ENCODE measurements at regions not wholly inside any gene's neighbourhood (a gene's known extent, or its start where the extent isn't known, plus 50 kb on each side); places are given as distances from the start of the nearest gene placed in this dataset.
"Not testable (repeated sequence)": the region's sequence is repeated elsewhere in the genome, so short reads cannot be mapped to it uniquely, and the experiment has no call there.

- no peak for DNase-seq
These were observed 232.5 kb upstream of the ASCC3 start for GRCh38 chr6:101113468-101114260.

DNA sequence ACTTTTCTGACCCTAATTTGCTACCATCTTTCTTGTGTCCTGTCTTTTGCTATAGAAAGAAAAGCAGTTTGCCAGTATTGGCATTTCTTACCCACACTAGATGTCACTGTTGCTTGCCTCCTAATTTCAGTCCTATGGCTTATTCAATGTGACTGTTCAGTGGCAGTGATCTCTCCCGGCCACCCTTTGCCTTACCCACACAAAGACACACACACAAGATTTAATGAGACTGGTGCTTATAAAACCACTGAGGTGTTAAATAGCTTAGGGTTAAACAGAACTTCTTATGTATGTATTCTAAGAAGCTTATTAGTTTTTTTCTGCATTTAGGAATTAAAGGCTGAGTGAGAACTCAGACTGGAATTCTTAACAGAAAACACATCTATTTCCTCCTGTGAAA lies 233.6 kb upstream of the ASCC3 start:
- peak in 2 of 14 donors; percentile 1 to 77 for DNase-seq

DNA sequence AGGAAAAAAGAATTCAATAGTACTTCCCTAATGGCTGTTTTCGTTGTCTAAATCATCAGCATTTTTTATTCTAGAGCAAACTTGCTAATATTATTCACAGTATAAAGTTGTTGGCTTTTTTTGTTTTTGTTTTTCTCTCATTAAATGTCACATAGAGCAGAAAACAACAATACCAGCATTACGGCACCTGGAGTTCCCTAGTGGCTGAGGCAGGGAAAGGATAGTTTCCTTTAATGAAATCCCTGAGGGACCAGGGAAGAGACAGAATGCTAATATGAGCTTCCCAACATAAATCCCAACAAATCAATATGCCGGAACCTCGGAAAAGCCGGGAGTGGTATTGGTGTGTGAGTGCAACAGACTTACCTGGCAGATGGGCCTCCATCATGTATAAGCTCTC lies 235.2 kb upstream of the ASCC3 start:
- no peak for DNase-seq

DNA sequence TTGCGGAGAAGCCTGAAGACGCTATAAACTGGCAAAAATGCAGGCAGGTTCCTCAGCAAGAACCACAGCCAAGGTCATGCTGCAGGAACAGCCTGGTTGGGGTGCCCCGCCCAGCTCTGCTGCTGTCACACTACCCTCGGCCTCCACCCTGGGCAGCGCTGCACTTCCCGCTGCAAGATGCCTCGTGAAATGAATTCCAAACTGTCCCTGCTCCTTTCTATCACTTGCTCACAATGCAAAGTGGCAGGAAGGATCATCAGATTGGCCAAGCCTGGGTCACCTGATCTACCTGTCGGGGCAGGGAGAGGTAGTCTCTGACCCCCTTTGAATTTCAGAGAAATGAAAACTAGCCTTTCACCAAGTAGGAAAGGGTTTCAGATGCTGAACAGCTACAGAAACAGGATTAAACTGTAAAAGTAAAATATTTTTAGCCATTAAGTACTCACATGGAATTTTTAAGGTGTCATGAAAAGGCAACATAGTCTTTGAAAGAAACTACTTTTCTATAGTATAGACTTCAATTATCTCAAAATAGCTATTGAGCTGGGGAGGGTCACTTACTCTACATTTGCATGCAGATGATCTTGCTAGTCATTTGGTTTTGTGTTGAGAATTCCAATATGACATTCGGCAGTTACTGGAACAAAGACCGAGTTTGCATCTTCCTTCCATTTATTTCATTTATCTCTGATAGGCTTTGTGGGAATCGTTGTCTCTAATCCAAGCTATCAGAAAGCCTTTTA lies 236.4 kb upstream of the ASCC3 start:
- DNase-seq, result peak in 2 of 14 donors; percentile 28 to 89

DNA sequence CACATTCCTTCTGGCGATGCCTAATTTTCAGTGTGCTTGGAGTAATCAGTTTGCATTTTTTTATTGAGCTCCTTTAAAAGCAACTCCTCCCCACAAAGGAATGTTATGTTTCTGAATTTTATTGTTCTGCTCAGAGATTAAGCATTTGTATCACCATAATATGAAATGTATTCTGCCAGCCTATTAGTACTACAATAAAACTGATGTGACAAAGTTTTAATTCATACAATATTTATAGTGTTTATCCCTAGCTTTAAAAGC lies 236.9 kb upstream of the ASCC3 start:
- DNase-seq, result no peak

GRCh38 chr6:101120747-101121146 lies 239.6 kb upstream of the ASCC3 start:
- no peak for DNase-seq

- no peak for DNase-seq
These were observed 244.3 kb upstream of the ASCC3 start for GRCh38 chr6:101125380-101125971.

GRCh38 chr6:101126501-101126900 lies 245.4 kb upstream of the ASCC3 start:
- DNase-seq, result peak in 1 of 14 donors; percentile 92

GRCh38 chr6:101129851-101130250 lies 248.7 kb upstream of the ASCC3 start:
- no peak for DNase-seq

DNA sequence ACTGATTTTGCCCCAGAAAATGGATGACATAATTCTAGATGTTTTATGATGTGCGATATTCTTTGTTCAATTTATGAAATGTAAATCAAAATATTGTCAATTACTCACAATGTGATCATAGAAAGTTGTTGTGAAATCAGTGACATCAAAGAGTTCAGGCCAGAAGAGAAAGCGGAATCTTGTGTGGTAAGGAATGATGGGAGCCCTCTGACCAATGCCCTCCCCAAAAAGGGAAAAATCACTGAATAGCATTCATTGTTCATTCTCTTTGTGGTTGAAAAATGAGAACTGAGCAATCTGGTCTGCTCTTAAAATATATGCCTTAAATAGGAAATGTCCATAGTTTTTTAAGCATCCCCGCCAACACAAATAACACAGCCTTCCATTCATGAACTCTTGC lies 247.1 kb upstream of the GRIK2 start:
- DNase-seq, result no peak

DNA sequence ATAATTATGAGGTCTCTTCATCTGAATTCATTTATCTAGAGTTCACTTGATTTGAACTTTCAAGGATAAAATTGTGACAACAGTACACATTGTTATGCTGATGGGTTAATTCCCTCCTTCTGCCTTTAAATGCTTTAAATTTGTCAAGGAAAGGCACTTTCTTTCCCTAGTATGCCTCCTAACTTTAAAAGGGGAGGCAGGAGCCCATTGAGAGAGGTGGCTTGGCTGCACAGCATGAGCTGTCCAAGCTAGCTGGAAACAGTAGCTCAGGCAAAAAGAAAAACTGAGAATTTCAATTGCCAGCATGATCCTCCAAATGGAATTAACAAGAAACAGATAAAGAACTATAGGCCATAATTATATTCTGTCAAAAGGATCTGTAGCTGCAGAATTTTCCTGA lies 243.3 kb upstream of the GRIK2 start:
- peak in 1 of 14 donors; percentile 37 for DNase-seq

GRCh38 chr6:101157638-101158037 lies 235.9 kb upstream of the GRIK2 start:
- not testable (repeated sequence) for DNase-seq

DNA sequence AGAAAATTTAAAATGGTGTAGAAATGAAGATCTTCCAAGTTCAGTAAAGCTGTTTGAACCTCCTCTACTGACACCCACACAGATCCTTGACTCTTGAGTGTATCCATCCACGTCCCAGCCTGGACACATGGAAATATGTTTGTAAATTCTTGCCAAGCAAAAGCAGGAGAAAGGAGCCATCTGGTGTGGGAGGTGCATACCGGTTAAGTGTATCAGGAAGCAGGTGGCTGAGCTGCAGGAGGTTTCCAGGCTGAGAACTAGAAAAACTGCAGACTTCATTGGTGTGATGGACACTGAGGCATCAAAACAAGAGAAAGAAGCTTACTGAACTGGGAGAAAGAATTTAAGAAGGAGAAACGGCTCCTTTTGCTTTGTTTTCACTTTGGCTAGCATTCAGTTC lies 229.9 kb upstream of the GRIK2 start:
- DNase-seq, result peak in 3 of 14 donors; percentile 16 to 98 (median 53)

DNA sequence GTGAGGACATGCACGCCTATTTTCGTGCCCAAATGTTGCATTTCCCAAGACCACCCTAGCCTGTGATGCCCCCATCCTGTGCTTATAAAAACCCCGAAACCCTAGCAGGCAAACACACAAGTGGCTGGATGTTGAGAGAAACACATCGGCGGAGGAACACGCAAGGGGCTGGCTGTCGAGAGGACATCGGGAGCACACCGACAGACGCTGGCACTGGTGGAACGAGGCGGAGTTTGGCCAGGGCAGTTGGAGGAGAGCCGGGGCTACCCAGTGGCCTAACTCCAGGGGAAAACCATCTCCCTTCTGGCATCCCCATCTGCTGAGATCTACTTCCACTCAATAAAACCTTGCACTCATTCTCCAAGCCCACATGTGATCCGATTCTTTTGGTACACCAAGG lies 225.9 kb upstream of the GRIK2 start:
- DNase-seq, result peak in 1 of 14 donors; percentile 35

GRCh38 chr6:101171049-101171448 lies 222.5 kb upstream of the GRIK2 start:
- not testable (repeated sequence) for DNase-seq

DNA sequence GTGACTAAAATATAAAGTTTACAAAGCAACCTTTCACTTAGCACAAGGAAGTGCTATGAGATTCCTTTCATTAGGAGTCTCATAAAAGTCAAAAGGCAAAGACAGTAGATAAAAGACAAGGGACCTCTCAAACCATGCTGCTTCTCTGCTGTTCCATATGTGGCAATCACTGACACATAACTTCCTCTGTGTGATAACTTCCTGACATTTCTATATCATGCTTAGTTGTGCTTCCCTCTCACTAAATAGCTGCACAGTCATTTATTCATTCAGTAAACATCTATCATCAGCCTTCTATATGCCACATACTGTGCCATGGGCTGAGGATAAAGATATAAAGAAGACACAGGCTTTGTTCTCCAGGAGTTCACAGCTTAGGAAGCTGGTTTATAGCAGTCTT lies 214.8 kb upstream of the GRIK2 start:
- DNase-seq, result no peak

DNA sequence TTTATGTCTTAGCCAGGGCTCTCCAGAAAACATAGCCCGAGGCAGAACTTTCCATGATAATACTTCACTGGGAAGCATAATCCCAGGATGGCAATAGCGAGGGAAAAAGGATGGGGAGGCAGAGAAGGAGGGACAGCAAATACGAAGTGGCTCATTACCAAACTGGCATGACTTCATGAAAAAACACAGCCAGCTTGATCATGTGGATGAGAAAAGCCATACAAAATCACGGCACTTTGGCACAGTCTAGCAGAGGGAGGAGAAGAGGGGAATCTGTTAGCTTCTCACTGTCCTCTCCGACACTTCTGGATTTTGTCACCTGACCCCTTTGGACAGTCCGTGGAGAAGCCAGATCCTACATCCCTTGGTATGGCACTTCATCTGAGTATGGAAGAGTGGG lies 212.5 kb upstream of the GRIK2 start:
- DNase-seq, result peak in 1 of 14 donors; percentile 75

- DNase-seq, result not testable (repeated sequence)
These were observed 205.2 kb upstream of the GRIK2 start for GRCh38 chr6:101188285-101188798.

- DNase-seq, result no peak
These were observed 197.9 kb upstream of the GRIK2 start for GRCh38 chr6:101195588-101195987.

- no peak for DNase-seq
These were observed 194.1 kb upstream of the GRIK2 start for GRCh38 chr6:101199441-101199840.

GRCh38 chr6:101202867-101203374 lies 190.6 kb upstream of the GRIK2 start:
- no peak for DNase-seq

- DNase-seq, result no peak
These were observed 189.8 kb upstream of the GRIK2 start for GRCh38 chr6:101203664-101204063.

GRCh38 chr6:101208152-101208551 lies 185.4 kb upstream of the GRIK2 start:
- DNase-seq, result no peak
